ENCODE measurements at regions not wholly inside any gene's neighbourhood (a gene's known extent, or its start where the extent isn't known, plus 50 kb on each side); places are given as distances from the start of the nearest gene placed in this dataset.

GRCh38 chr2:151060287-151060686 is 201.4 kb downstream of the RBM43 start:
- no peak for TF ChIP-seq FOXP2 (optimal IDR thresholded peaks at IDR 0.05; ENCODE audit: borderline replicate concordance, extremely low read depth, extremely low read length, insufficient read depth)
- no peak for TF ChIP-seq POLR2AphosphoS5 (IDR thresholded peaks at IDR 0.05; ENCODE audit: low read depth, low read length)
- no peak for TF ChIP-seq SIN3A (IDR thresholded peaks at IDR 0.05; ENCODE audit: borderline replicate concordance, insufficient read depth, low read length)
- TF ChIP-seq REST (IDR thresholded peaks at IDR 0.05; ENCODE audit: insufficient read depth in 1 of 2, low read depth in 2 of 2, low read length in 2 of 2): no peak
- no peak for TF ChIP-seq TAF1 (IDR thresholded peaks at IDR 0.05; ENCODE audit: borderline replicate concordance, insufficient read depth, low read length)

- TF ChIP-seq POLR2AphosphoS5 (IDR thresholded peaks at IDR 0.05; ENCODE audit: low read depth, low read length): no peak
- no peak for TF ChIP-seq FOXP2 (optimal IDR thresholded peaks at IDR 0.05; ENCODE audit: borderline replicate concordance, extremely low read depth, extremely low read length, insufficient read depth)
- TF ChIP-seq TAF1 (IDR thresholded peaks at IDR 0.05; ENCODE audit: borderline replicate concordance, insufficient read depth, low read length): no peak
- no peak for TF ChIP-seq SIN3A (IDR thresholded peaks at IDR 0.05; ENCODE audit: borderline replicate concordance, insufficient read depth, low read length)
- TF ChIP-seq REST (IDR thresholded peaks at IDR 0.05; ENCODE audit: insufficient read depth in 1 of 2, low read depth in 2 of 2, low read length in 2 of 2): no peak
Measured at GRCh38 chr2:151056870-151057269, 204.8 kb downstream of the RBM43 start.

GRCh38 chr2:151053661-151053990 is 208.0 kb downstream of the RBM43 start:
- TF ChIP-seq REST (IDR thresholded peaks at IDR 0.05; ENCODE audit: insufficient read depth in 1 of 2, low read depth in 2 of 2, low read length in 2 of 2): no peak
- TF ChIP-seq TAF1 (IDR thresholded peaks at IDR 0.05; ENCODE audit: borderline replicate concordance, insufficient read depth, low read length): no peak
- no peak for TF ChIP-seq SIN3A (IDR thresholded peaks at IDR 0.05; ENCODE audit: borderline replicate concordance, insufficient read depth, low read length)
- no peak for TF ChIP-seq FOXP2 (optimal IDR thresholded peaks at IDR 0.05; ENCODE audit: borderline replicate concordance, extremely low read depth, extremely low read length, insufficient read depth)
- no peak for TF ChIP-seq POLR2AphosphoS5 (IDR thresholded peaks at IDR 0.05; ENCODE audit: low read depth, low read length)

GRCh38 chr2:151052850-151053660 is 208.6 kb downstream of the RBM43 start:
- TF ChIP-seq FOXP2 (optimal IDR thresholded peaks at IDR 0.05; ENCODE audit: borderline replicate concordance, extremely low read depth, extremely low read length, insufficient read depth): no peak
- TF ChIP-seq TAF1 (IDR thresholded peaks at IDR 0.05; ENCODE audit: borderline replicate concordance, insufficient read depth, low read length): no peak
- TF ChIP-seq SIN3A (IDR thresholded peaks at IDR 0.05; ENCODE audit: borderline replicate concordance, insufficient read depth, low read length): no peak
- no peak for TF ChIP-seq REST (IDR thresholded peaks at IDR 0.05; ENCODE audit: insufficient read depth in 1 of 2, low read depth in 2 of 2, low read length in 2 of 2)
- TF ChIP-seq POLR2AphosphoS5 (IDR thresholded peaks at IDR 0.05; ENCODE audit: low read depth, low read length): no peak

All from PFSK-1 (cell line).